ENCODE measurements at regions not wholly inside any gene's neighbourhood (a gene's known extent, or its start where the extent isn't known, plus 50 kb on each side); places are given as distances from the start of the nearest gene placed in this dataset.
"Not testable (repeated sequence)": the region's sequence is repeated elsewhere in the genome, so short reads cannot be mapped to it uniquely, and the experiment has no call there.

DNA sequence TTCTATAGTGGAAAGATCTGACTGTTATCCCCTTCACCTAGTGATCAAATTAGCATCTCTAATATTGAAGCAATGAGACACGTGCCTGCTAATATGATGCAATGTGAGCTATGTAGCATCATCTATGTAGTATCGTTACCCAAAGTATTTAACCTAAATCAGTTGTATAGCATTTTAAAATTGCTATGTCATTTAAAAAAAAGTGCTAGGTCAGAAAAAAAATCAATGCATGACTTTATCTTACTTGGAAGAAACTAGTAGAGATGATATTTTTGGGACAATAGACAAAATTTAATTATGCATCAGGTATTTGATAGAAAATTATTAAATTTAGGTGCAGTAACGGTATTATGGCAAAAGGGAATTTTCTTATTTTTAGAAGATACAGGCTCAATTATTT lies 157.3 kb downstream of the CCDC71L start:
- intact Hi-C loops (cut with DNase I), result no loop called here
- TF ChIP-seq, protein P1, sequence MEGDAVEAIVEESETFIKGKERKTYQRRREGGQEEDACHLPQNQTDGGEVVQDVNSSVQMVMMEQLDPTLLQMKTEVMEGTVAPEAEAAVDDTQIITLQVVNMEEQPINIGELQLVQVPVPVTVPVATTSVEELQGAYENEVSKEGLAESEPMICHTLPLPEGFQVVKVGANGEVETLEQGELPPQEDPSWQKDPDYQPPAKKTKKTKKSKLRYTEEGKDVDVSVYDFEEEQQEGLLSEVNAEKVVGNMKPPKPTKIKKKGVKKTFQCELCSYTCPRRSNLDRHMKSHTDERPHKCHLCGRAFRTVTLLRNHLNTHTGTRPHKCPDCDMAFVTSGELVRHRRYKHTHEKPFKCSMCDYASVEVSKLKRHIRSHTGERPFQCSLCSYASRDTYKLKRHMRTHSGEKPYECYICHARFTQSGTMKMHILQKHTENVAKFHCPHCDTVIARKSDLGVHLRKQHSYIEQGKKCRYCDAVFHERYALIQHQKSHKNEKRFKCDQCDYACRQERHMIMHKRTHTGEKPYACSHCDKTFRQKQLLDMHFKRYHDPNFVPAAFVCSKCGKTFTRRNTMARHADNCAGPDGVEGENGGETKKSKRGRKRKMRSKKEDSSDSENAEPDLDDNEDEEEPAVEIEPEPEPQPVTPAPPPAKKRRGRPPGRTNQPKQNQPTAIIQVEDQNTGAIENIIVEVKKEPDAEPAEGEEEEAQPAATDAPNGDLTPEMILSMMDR (IDR thresholded peaks at IDR 0.05; ENCODE audit: borderline replicate concordance, extremely low read depth, insufficient read depth), result no peak
- Histone ChIP-seq H3K27ac (ENCODE audit: low read depth in 2 of 2, low read length in 2 of 2) (no peak overlapping the region), H3K9me3 (ENCODE audit: control insufficient read depth in 2 of 3, insufficient read depth in 1 of 3, low read length in 3 of 3) (no peaks in the 10 kb centered on the region), H3K27me3 (ENCODE audit: control insufficient read depth, insufficient read depth, low read length) (no peaks in the 10 kb centered on the region), H3K9ac (ENCODE audit: low read length in 3 of 3) (no peak overlapping the region), H3K4me3 (ENCODE audit: low read length in 3 of 3) (no peak overlapping the region), H3K36me3 (ENCODE audit: control insufficient read depth in 2 of 3, insufficient read depth in 3 of 3, low read length in 3 of 3) (no peaks in the 10 kb centered on the region), H3K4me1 (ENCODE audit: control insufficient read depth in 2 of 3, insufficient read depth in 2 of 3, low read depth in 1 of 3, low read length in 3 of 3) (no peaks in the 10 kb centered on the region)
- FAIRE-seq (no peak), DNase-seq (no peak)

DNA sequence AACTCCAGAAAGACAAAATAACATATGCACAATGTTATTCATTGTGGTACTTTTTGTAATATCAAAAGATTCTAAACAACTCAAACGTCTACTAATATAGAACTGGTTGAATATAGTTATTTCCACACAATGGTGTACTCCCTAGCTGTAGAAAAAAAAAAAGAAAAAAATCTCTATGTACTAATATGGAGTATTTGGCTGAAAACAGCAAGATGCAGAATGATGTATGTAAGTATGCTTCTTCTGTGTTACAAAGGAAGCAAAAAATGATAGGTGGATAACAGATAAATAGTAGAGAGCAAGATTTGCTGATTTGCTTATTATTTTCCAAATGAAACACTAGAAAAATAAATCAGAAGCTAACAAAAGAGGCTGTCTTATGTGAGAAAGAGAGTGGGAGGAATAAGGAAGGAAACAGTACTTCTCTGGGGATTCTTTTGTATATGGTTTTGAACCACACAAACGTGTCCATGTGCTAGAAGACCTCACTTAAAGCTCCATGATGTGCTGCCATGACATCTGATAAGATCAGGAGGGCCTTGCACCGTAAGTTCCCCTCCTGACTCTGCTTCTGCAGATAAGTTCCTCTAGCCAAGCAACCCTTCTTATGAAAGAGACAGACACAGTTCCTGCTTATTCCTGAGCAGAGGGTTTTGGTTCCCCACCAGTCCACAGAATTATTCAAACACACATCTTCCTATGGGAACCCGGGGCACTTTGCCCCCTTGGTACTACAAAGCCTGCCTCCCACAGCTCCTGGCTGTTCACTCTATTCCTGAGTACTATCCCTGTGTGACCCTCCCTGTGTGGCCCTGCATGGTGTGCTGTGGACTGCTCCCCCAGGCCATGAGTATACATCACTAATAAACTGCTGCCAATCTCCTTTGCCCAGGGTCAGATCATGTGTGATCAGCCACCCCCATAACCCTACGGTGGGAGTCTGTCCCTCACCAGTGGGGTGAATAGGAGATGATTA lies 159.1 kb downstream of the CCDC71L start:
- no peaks in the 10 kb centered on the region for H3K4me1 ChIP-seq (ENCODE audit: control insufficient read depth in 2 of 3, insufficient read depth in 2 of 3, low read depth in 1 of 3, low read length in 3 of 3)
- H3K4me3 ChIP-seq (ENCODE audit: low read length in 3 of 3), result no peak overlapping the region
- H3K27me3 ChIP-seq (ENCODE audit: control insufficient read depth, insufficient read depth, low read length), result no peaks in the 10 kb centered on the region
- intact Hi-C loops (cut with DNase I), result no loop called here
- DNase-seq, result no peak
- H3K36me3 ChIP-seq (ENCODE audit: control insufficient read depth in 2 of 3, insufficient read depth in 3 of 3, low read length in 3 of 3), result no peaks in the 10 kb centered on the region
- no peak overlapping the region for H3K27ac ChIP-seq (ENCODE audit: low read depth in 2 of 2, low read length in 2 of 2)
- FAIRE-seq, result no peak
- H3K9ac ChIP-seq (ENCODE audit: low read length in 3 of 3), result no peak overlapping the region
- TF ChIP-seq, protein P1 (IDR thresholded peaks at IDR 0.05; ENCODE audit: borderline replicate concordance, extremely low read depth, insufficient read depth), result no peak
- no peaks in the 10 kb centered on the region for H3K9me3 ChIP-seq (ENCODE audit: control insufficient read depth in 2 of 3, insufficient read depth in 1 of 3, low read length in 3 of 3)

DNA sequence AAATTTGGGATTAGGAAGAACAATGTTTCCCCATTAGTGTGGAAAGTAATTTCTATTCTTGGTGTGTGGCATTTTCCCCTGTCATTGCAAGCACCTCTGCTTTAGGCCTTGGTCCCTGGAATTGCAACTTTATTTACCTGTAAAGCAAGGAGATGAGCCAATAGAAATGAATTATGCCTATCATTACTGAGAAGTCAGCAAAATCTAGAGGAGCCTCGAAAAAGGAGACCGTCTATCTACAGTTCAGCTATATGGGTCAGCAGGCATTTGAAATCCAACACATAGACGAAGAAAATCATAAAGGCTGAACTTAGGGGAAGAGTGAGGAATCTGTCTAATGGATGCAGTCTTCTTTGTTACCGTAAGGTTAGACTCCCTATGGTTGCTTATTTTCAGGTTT lies 161.1 kb downstream of the CCDC71L start:
- no peaks in the 10 kb centered on the region for H3K9me3 ChIP-seq (ENCODE audit: control insufficient read depth in 2 of 3, insufficient read depth in 1 of 3, low read length in 3 of 3)
- DNase-seq (no peak), FAIRE-seq (no peak)
- H3K9ac ChIP-seq (ENCODE audit: low read length in 3 of 3), result no peak overlapping the region
- TF ChIP-seq, protein P1 (IDR thresholded peaks at IDR 0.05; ENCODE audit: borderline replicate concordance, extremely low read depth, insufficient read depth), result no peak
- intact Hi-C loops (cut with DNase I), result no loop called here
- no peaks in the 10 kb centered on the region for H3K4me1 ChIP-seq (ENCODE audit: control insufficient read depth in 2 of 3, insufficient read depth in 2 of 3, low read depth in 1 of 3, low read length in 3 of 3)
- H3K27me3 ChIP-seq (ENCODE audit: control insufficient read depth, insufficient read depth, low read length), result no peaks in the 10 kb centered on the region
- H3K4me3 ChIP-seq (ENCODE audit: low read length in 3 of 3), result no peak overlapping the region
- no peaks in the 10 kb centered on the region for H3K36me3 ChIP-seq (ENCODE audit: control insufficient read depth in 2 of 3, insufficient read depth in 3 of 3, low read length in 3 of 3)
- no peak overlapping the region for H3K27ac ChIP-seq (ENCODE audit: low read depth in 2 of 2, low read length in 2 of 2)

DNA sequence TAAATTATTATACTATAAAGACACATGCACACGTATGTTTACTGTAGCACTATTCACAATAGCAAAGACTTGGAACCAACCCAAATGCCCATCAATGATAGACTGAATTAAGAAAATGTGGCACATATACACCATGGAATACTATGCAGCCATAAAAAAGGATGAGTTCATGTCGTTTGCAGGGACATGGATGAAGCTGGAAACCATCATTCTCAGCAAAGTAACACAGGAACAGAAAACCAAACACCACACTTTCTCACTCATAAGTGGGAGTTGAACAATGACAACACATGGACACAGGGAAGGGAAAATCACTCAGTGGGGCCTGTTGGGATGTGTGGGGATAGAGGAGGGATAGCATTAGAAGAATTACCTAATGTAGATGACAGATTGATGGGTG lies 163.0 kb downstream of the CCDC71L start:
- H3K27me3 ChIP-seq (ENCODE audit: control insufficient read depth, insufficient read depth, low read length); H3K9ac ChIP-seq (ENCODE audit: low read length in 3 of 3); H3K36me3 ChIP-seq (ENCODE audit: control insufficient read depth in 2 of 3, insufficient read depth in 3 of 3, low read length in 3 of 3); intact Hi-C loops (cut with DNase I); FAIRE-seq; H3K9me3 ChIP-seq (ENCODE audit: control insufficient read depth in 2 of 3, insufficient read depth in 1 of 3, low read length in 3 of 3); H3K4me3 ChIP-seq (ENCODE audit: low read length in 3 of 3); DNase-seq; H3K27ac ChIP-seq (ENCODE audit: low read depth in 2 of 2, low read length in 2 of 2); H3K4me1 ChIP-seq (ENCODE audit: control insufficient read depth in 2 of 3, insufficient read depth in 2 of 3, low read depth in 1 of 3, low read length in 3 of 3): not testable (repeated sequence)
